Superior temporal gyrus (tissue), 1 donor: ENCODE measurements at regions not wholly inside any gene's neighbourhood (a gene's known extent, or its start where the extent isn't known, plus 50 kb on each side); places are given as distances from the start of the nearest gene placed in this dataset.
"Not testable (repeated sequence)": the region's sequence is repeated elsewhere in the genome, so short reads cannot be mapped to it uniquely, and the experiment has no call there.

Experiments used
- DNase-seq: peaks from one replicate; pipeline ENCODE4 v3.0.0-alpha.2; 2016; ENCODE audit errors: extremely low spot score

DNA sequence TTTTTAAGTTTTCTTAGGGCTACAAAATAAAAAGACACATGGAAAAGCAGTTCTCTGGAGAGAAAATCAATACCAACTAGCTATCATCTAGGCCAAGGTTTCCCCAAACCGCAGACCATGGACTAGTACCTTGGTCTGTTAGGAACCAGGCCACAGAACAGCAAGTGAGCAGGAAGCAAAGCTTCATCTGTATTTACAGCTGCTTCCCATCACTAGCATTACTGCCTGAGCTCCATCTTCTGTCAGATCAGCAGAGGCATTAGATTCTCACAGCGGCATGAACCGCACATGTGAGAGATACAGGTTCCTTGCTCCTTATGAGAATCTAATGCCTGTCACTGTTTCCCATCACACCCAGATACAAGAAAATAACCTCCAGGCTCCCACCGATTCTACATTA lies 1907.6 kb upstream of the ACO1 start:
- no peak for DNase-seq

DNA sequence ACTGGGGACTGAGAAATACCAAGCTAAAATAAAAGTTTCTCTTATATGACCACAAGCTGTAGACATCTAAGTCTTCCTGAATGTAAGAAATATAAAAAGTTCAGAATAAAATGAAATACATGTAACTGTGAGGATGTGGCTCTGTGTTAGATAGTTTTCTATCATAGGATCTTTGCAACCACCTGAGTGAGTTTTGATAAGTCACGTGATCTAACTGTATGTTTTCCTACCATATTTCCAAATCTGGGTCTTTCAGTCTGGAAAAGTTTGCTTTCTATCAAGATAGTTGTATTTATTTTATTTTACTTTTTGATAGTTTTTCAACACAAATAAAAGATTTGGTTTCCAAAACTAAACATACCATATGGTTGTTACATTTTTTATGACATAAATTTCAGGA lies 1905.8 kb upstream of the ACO1 start:
- no peak for DNase-seq

DNA sequence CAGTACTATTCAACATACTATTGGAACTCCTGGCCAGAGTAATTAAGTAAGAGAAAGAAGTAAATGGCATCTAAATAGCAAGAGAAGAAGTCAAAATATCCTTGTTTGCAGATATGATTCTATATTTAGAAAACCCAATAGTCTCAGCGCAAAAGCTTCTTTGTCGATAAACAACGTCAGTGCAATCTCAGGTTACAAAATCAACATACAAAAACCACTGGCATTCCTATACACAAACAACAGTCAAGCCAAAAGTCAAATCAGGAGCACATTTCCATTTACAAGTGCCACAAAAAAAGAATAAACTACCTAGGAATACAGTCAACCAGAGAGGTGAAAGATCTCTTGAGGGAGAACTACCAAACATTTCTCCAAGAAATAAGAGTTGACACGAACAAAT lies 1901.9 kb upstream of the ACO1 start:
- no peak for DNase-seq

DNA sequence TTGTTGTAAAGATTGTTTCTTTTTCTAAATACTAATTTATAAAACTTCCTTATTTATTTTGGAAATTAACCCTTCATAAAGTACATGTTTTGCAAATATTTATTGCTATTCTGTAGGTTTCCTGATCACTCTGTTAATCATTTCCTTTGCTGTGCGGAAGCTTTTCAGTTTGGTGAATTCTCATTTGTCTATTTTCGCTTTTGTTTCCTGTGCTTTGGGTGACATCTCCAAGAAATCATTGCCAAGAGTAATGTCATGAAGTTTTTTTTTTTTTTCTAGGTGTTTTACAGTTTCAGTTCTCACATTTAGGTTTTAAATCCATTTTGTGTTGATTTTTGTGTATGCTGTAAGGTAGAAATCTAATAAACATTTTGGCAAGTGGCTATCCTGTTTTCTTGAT lies 1899.8 kb upstream of the ACO1 start:
- no peak for DNase-seq

DNA sequence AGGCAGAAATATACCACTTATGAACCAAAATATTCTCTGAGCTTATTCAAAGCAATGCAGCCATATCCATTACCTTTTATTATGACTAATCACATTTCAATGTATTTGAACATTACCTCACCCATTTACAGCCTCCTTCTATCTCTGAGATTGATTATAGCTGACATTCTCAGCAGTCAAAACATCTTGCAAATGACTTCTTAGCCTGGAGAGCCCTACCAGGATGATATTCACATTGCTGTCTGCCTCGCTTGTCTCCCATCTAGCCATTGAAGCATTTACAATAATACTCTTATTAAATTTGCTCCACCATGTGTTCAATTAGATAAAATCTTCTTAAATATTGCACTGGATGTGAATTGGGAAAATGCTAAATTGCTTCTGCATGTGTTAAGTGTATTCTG lies 1879.9 kb upstream of the ACO1 start:
- no peak for DNase-seq

DNA sequence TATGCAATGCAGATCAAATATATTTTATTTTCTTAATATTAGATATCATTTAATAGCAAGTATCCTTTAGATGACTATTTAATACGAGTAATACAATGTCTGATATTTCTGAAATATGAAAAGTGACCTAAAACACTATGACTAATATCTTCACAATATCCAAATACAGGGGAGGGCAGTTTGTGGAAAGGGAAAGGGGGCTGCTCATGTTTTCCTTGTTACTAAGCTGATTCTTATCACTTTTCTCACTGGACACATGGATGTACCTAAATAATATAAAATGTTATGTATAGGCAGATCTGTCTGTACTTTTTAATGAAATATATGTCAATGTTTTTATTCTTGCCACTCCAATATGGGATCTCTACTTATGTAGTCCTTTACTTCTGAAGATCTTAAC lies 1879.1 kb upstream of the ACO1 start:
- DNase-seq, result no peak

DNA sequence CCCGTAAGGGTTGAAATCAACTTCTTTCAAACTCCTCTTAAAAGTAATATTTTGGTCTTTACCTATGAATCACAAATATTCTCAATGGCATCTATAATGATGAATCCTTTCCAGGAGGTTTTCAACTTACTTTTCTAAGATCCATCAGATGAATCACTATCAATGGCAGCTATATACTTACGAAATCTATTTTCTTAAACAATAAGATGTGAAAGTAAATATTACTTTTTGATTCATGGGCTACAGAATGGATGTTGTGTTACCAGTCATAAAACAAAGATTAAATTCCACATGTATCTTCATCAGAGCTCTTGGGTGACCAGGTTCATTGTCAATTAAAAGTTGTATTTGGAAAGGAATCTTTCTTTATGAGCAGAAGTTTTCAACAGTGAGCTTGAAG lies 1877.7 kb upstream of the ACO1 start:
- DNase-seq, result peak; percentile 39

DNA sequence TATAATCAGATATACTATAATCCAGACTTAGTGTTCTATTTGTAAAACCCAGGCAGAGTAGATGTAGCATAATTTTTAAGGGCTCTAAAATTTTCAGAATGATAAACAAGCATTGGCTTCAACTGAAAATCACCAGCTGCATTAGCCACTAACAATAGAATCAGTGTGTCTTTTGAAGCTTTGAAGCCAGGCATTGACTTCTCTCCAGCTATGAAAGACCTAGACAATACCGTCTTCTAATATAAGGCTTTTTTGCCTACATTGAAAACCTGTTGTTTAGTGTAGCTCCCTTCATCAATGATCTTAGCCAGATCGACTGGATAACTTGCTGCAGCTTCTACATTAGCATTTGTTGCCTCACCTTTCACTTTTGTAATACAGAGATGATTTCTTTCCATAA lies 1877.3 kb upstream of the ACO1 start:
- peak; percentile 82 for DNase-seq

DNA sequence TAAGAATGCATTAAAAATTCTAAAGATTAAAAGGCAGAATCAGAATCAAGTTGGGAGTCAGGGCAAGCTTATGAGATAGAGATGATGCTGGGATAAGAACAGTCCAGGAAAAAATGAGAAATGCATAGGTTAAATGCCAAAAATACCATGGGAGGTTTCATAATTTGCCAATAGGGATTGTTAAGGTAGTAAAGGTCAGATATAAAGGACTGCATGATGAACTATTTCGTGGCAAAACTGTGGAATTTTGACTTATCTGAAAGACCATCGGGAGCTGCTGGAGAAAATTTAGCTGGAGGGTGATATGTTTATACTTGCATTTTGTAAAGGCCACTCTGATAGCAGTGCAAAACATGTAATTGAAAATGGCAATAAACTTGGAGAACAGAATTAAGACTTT lies 1872.8 kb upstream of the ACO1 start:
- DNase-seq, result no peak

DNA sequence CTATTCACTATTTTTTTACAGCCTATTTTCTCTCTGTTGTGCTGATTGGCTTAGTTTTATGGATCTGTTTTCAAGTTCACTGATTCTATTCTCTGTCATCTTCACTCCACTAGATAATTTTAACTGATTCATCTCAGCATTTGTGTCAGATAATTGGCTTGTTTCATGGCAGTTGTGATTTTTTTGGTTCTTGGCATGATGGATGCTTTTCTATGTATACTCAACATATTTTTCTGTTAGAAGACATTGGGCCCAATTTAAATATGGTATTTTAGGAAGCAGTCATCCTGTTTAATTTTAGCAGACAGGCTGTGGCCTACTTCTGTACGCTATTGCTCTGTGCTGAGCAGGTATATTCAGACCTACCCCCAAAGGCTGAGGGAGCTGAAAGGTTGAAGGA lies 1865.3 kb upstream of the ACO1 start:
- DNase-seq, result peak; percentile 46

DNA sequence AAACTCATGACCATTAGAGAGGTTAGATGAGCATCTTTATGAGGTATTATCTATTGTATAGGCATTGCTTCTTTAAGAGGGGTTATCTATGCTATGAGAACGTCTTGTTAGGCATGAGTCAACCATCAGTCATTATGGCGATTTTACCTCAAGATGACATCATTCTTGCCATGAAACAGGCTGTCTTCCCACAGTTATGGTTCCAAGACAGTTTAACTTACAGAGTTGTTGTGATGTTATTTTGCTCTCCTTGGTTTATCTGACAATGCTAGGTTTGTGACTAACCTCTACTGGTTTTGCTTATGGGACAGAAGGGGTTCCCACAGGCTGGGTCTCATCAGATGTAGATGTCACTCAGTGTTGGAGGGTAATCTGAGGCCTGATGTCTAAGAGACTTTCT lies 1864.7 kb upstream of the ACO1 start:
- no peak for DNase-seq

DNA sequence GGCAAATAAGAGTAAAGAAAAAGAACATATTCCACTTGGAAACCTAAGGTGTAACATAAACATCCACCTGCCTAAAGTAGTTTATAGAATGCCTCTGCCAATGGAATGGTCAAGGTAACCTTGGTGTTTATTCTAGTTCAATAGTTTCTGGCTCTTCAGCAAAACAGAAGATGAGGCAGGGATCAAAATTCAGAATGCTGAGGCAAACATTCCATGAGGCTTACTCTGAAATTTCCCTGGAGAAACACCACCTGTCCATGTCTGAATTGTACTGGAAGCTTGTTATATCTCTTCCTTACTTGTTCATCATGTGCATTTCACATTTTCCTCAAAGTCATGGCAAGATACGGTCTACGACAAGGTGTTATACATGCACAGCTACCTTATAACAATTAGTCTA lies 1862.4 kb upstream of the ACO1 start:
- no peak for DNase-seq

DNA sequence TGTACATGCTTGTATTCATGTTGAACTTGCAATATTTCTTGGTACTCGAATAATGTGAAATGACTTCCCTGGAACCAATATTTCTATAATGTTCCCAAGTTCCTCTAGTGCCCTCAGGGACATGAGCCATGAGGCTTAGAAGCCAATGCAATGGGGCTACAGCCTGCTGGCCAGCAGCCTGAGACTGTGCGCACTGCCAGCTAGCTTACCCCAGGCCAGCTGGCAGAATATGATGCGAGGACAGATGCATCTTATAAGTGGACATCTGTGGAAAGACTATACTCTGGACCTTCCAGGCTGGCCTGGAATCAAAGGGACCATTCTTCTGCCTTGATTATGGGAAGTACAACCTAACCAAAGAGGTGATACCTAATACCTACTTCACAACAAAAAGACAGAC lies 1862.0 kb upstream of the ACO1 start:
- DNase-seq, result peak; percentile 75

DNA sequence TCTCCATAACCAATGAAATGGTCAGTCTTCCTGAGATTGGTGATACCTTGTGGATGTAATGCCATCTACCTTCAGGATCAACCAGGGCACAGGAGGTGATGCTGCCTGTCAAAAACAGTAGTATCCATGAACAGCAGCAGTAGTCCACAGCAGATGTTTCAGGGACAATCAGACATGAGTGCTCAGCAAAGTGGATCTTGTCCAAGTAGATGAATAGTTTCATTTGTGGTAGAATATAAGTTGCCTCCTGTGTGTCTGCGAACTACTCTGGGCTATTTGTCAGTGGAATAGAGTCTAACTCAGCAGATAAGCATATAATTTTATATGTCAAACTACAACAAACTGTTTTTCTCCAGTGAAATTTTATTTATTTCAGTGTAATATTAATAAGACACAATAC lies 1860.1 kb upstream of the ACO1 start:
- peak; percentile 69 for DNase-seq

DNA sequence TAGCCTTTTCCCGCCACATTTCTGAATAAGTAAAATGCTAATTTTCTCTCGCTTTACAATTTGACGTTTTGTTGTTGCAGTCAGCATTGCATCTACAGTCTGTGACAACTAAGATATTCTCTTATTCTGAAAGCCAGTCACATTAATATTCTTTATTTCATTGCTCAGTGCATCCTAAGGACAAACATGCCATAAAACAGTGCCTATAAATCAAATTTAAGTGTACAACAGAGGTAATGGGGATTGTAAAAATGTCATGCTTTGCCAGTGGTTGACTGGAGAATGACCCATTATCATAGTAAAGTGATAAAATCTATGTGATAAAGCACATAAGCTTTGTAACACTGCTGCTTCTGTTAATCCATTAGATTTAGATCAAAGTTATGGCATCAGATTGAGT lies 1850.0 kb upstream of the ACO1 start:
- no peak for DNase-seq

DNA sequence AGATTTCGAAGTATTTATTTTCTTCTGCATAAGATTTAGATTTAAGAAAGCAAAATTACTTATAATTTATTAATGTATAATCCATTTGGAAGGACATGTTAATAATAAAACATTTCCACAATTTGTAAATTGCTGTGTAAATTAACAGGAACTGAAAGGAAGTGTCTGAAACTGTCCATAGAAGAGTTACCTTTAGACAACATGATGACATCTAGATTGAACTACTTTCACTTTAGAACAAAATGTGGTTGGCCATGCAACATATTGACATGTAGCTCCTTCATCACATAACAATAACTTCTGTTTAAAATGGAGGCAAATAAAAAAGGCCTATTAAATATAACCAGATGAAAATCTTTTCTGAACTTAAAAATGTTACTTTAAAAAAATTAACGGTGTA lies 1849.5 kb upstream of the ACO1 start:
- DNase-seq, result no peak

DNA sequence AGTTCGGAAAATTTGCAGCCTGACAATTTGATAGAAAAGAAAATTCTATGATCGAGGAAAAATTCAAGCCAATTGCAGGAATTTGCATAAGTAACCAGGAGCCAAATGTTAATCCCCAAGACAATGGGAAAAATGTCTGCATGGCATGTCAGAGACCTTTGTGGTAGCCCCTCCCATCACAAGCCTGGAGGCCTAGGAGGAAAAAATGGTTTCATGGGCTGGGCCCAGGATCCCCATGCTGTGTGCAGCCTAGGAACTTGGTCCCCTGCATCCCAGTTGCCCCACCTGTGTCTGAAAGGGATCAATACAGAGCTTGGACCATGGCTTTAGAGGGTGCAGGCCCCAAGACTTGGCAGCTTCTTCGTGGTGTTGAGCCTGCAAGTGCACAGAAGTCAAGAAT lies 1847.9 kb upstream of the ACO1 start:
- DNase-seq, result no peak

DNA sequence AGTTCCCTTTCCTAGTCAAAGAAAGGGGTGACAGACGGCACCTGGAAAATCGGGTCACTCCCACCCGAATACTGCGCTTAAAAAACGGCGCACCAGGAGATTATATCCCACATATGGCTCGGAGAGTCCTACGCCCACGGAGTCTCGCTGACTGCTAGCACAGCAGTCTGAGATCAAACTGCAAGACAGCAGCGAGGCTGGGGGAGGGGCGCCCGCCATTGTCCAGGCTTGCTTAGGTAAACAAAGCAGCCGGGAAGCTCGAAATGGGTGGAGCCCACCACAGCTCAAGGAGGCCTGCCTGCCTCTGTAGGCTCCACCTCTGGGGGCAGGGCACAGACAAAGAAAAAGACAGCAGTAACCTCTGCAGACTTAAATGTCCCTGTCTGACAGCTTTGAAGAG lies 1844.7 kb upstream of the ACO1 start:
- not testable (repeated sequence) for DNase-seq

DNA sequence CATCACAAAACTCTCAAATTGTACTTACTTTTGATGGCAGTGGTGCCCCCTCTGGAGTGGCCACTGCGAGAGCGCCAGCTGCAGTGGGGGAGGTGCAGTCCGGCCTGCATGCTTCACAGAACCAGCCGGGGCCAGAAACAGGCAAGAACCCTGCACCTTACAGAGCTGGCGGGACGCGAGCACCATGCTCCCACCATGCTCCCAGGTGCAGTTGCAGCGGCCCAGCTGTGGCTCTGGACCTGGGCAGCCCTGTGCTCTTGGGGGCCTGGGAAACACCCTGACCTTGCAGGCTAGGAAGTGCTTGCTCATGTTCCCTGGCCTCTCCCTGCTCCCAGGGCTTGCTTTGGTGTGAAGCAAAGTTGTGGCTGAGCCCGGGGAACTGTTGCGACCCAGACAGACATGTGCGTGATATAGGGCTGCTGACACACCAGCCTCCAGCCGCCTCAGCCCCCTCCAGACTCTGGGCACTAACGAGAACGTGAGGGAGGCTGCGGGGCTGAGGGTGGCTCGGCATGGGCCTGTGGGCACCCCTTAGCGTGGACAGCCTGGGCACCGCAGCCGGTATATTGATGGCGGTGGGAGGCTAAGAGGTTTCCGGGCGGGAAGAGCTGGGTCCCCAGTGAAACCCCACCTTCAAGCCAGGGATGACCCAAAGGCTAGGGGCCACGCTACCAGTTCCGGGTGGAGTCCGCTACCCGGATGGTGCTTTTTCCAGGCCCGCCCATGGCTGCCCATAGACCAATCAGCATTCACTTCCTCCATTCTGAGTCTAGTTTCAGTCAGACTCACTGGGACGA lies 1809.9 kb upstream of the ACO1 start:
- no peak for DNase-seq

DNA sequence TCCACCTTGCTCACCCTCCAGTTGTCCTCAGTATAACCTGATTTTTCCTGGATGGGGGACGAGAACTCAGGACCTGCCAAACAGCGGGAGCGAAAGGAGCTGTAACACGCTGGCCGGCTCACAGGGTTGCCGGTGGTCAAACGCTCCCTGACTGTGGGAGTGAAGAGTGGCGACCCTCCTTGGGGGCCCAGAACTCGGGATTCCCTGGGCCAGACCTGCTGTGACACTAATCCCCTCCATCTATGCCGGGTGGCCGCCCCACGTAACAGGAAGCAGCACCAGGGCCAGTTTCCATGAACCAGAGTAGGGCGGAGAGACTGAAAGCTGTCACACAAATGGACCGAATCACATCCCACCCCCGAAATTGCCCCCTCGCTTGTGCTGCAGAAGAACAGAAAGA lies 1809.2 kb upstream of the ACO1 start:
- DNase-seq, result no peak

DNA sequence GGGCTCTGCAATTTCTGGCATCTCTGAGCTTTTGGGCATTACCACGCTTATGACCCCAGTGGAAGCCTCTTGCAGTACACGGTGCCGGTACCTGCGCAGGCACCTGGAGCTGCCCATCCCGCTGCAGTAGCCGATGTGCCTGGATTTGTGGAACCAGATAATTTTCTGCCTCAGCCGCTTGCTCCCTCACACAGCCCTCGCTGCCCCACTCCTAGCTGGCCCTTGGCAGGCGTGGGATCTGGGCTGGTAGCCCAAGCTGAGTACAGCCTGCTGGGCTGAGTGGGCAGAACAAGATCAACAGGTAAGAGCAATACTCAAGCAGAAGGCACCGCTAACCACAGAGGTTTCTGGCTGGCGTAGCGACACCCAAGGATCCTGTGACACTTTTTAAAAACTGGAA lies 1808.8 kb upstream of the ACO1 start:
- DNase-seq, result no peak

DNA sequence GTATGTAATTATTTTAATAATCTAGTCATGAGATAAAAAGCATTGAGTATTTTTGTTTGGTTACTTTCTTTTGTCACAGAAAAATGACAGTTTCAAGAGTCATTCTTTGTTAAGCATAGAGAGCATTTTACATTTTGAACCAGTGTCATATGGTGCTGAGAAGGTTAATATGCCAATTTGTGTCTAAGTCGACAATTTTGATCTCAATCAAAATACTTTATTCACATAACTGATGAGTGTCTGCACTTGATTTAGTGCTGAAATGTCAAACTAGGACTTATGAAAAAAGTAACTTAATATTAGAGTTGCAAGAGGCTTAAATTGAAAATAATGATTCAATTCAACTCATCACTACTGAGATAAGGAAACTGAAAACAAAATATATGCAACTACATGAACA lies 1804.6 kb upstream of the ACO1 start:
- DNase-seq, result no peak

DNA sequence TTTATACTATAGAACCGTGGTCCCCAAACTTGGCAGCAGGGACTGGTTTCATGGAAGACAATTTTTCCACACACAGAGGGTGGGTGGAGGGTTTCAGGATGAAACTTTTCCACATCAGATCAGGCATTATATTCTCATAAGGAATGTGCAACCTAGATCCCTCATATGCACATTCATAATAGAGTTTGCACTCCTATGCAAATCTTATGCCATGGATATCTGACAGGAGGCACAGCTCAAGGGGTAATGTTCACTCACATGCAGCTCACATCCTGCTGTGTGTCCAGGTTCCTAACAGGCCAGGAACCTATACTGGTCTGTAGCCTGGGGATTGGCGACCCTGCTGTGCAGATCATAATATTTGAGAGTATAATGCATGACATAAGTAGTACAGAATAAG lies 1802.2 kb upstream of the ACO1 start:
- no peak for DNase-seq

DNA sequence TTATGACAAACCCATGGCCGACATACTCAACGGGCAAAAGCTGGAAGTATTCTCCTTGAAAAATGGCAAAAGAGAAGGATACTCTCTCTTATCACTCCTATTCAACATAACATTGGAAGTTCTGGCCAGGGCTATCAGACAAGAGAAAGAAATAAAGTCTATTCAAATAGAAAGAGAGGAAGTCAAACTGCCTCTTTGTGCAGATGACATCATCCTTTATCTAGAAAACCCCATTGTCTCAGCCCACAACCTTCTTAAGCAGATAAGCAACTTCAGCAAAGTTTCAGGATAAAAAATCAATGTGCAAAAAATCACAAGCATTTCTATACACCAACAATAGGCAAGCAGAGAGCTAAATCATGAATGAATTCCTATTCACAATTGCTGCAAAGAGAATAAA lies 1799.9 kb upstream of the ACO1 start:
- no peak for DNase-seq
